C4-2B (cell line): ENCODE measurements at regions not wholly inside any gene's neighbourhood (a gene's known extent, or its start where the extent isn't known, plus 50 kb on each side); places are given as distances from the start of the nearest gene placed in this dataset.
A peak's percentile ranks its signal among the peaks of the same experiment; 100 is the strongest.

Experiments
- H3K27ac ChIP-seq: fragments of 450-650 bp; 2 replicates; pipeline ENCODE4 v1.5.1; 2017
- CTCF ChIP-seq: fragments of 450-650 bp; conservative IDR thresholded peaks from 2 replicates; pipeline ENCODE4 v1.5.1; 2017; ENCODE audit warnings: mild to moderate bottlenecking
- ZFX ChIP-seq: fragments of 450-650 bp; IDR thresholded peaks from 2 replicates; pipeline ENCODE4 v1.6.1; 2017

GRCh38 chr11:113533425-113533698, 58.2 kb upstream of the DRD2 start:
- no peak overlapping the region for H3K27ac ChIP-seq
- no peak for TF ChIP-seq CTCF
- no peak for TF ChIP-seq ZFX

GRCh38 chr11:113532697-113533424, 57.7 kb upstream of the DRD2 start:
- H3K27ac ChIP-seq, result no peak overlapping the region
- peak; percentile 95 for TF ChIP-seq CTCF
- TF ChIP-seq ZFX, result no peak

GRCh38 chr11:113531575-113532451, 56.6 kb upstream of the DRD2 start:
- no peak for TF ChIP-seq ZFX
- no peak for TF ChIP-seq CTCF
- H3K27ac ChIP-seq, result no peak overlapping the region

- no peak overlapping the region for H3K27ac ChIP-seq
- TF ChIP-seq ZFX, result no peak
- TF ChIP-seq CTCF, result no peak
These were observed 55.9 kb upstream of the DRD2 start for GRCh38 chr11:113531083-113531482.

- H3K27ac ChIP-seq, result no peak overlapping the region
- TF ChIP-seq CTCF (no peak), ZFX (no peak)
These were observed 54.4 kb upstream of the DRD2 start for GRCh38 chr11:113529606-113530005.

GRCh38 chr11:113528982-113529381, 53.8 kb upstream of the DRD2 start:
- H3K27ac ChIP-seq, result no peak overlapping the region
- TF ChIP-seq CTCF, result no peak
- TF ChIP-seq ZFX, result no peak

GRCh38 chr11:113526521-113526920, 51.3 kb upstream of the DRD2 start:
- TF ChIP-seq ZFX, result no peak
- TF ChIP-seq CTCF, result no peak
- no peak overlapping the region for H3K27ac ChIP-seq
